ENCODE measurements at regions not wholly inside any gene's neighbourhood (a gene's known extent, or its start where the extent isn't known, plus 50 kb on each side); places are given as distances from the start of the nearest gene placed in this dataset.

DNA sequence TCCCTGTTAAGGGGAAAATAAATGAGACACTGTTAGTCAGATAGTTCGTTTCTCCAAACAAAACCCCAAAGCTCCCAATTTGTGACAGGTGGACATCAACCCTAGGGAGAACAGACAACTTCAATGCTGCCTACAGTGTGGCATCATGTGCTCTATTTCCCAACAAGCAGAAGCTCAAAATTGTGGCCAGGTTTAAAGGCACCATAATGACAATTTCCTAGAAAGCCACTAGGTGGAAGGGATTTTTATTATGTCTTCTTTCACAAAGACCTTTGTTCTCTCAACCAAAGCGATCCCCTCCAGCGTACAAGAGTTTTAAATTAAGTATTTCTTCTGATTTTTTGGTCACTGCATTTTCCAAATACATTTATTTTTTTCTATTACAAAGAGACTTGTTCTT, 88.0 kb upstream of the MBIP start:
- DNase-seq: no peak

DNA sequence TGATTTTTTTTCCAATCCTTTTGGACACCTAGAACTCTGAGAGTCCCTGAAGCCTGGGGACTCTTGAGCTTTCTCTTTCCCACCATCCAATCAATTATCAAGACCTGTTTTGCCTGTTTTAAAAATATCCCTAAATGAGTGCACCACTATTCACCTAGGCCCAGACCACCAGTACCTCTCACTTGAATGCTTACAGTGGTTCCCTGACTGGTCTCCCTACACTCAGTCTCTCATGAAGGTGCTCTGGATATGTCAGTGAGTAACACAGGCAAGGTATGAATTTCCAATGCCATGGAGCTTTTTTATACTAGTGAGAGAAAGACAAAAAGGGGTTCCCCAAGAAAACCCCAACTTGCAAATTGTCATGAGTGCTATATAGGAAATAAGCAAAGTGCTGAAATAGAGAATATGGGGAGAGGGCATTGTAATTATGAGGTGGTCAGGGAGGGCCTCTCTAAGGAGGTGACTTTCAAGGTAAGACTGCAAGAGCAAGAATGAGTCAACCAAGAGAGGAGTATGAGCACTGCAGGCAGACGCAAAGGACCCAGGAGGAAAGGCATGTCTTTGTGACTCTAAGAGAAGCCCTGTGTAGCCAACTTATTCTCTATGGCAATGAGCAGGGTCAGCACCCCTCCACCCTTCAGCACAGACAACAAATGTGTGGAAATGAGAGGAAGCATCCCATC, 85.3 kb upstream of the MBIP start:
- no peak for DNase-seq

DNA sequence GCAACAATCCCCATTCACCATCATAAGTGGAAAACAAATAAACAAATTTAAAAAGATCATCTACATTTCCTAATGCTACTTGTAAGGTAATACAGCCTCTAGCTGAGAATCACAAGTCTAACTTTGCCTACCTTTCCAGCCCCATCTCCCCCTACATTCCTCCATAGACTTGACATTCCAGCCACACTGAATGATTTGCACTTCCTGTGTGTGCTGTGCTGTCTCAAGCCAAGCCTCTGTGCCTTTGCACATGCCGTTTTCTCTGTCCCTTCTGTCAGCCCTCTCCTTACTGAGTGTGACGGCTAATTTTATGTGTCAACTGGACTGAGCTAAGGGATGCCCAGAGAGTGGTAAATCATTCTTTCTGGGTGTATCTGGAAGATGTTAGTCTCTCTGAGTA, 82.4 kb upstream of the MBIP start:
- no peak for DNase-seq

DNA sequence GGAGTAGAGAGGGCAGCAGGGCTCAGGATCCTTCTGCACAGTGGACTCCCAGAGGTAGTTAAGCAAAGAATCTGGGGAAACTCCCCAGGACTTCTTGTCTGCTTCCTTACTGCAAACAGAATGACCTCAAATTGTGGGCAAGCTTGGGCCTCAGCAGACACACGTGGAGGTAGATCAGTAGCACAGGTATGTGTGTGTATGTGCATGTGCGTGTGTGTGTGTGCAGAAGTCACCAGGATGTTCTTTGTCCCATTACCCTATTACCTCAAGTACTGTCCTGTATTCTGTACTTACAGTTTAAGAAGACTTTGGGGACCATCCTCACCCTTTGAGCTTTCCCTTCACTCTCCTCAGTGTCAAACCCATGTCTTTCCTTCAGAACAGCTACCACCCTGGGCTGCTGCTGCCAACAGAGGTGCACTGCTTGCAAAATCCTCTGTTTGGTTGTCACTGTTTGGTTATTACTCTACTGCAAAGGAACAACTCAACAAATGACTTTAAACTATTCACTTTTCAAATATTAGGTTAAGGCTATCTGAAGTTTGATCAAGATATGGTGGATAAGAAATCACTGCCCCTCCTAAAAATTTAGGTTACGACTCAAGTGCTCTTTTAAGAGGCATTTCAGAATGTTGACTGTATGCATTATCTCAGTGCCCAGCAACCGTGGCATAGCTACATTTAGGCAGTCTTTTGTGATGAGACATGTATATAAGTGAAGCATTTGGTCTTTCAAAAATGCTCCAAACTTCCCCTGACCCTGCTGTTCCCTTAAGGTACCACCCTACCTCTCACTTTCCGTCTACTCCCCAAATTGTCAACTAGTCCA, 78.2 kb upstream of the MBIP start:
- DNase-seq: no peak

DNA sequence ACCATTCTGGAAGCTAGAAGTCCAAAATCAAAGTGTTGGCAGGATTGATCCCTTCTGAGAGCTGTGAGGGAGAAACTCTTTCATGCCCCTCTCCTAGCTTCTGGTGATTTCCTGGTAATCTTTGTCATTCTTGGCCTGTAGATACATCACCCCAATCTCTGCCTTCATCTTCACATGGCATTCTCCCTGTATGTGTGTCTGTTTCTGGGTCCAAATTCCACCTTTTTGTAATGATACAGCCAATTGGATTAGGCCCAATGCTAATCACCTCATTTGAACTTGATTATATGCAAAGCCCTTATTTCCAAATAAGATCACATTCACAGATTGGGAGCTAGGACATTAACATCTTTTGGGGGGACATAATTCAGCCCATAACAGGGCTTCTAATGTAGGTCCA, 76.9 kb upstream of the MBIP start:
- no peak for DNase-seq

DNA sequence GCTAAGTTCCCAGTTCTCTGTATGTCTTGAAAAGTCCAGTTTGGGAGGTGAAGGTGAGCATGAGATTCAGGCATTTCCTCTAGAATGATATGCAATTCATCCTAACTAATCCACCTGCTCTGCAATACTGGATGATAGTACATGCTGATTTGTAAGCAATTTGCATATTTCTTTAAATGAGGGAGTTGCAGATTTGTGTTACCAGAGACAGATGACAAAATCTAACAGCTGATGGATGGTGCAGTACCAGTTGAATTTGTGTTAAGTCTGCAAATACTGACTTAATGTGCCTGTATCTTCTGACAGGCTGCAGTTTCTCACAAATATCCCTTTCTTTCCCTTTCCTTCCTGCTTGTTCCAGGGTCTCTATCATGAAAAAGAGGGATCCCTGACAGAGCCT, 76.4 kb upstream of the MBIP start:
- DNase-seq: no peak

DNA sequence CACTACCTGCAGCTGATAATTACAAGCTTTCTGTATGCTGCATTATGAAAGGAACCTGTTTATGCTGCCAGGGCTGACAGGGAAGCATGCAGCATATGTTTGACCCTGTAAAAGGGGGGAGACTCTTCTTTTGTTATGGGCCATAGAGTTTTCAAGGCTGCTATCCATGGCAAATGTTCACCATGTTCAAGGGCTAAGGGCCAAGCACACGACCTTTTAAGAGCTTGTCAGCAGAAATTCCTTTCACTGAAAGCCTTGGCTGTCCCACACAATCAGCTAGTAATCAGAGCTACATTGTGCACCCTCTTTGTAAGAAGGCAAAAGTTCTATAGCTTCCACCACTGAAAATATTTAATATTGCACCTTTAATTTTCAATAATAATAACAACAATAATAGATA, 74.2 kb upstream of the MBIP start:
- DNase-seq: no peak

DNA sequence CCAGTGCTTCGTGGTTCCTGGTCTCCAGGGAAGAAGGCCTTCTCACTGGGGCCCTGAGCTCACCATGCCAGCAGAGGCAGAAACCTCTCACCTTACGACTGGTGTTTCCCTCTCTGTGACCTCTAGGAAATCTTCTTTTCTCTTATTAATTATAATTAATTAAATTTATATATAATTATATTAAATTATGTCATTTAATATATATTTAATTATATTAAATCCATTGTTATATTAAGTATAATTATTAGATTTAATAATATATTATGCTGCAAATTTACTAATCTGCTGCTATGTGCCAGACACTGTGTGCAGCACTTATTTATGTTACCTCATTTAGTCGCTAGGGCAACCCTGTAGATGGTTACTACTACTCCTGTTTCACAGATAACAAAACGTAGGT, 70.3 kb upstream of the MBIP start:
- DNase-seq: no peak

DNA sequence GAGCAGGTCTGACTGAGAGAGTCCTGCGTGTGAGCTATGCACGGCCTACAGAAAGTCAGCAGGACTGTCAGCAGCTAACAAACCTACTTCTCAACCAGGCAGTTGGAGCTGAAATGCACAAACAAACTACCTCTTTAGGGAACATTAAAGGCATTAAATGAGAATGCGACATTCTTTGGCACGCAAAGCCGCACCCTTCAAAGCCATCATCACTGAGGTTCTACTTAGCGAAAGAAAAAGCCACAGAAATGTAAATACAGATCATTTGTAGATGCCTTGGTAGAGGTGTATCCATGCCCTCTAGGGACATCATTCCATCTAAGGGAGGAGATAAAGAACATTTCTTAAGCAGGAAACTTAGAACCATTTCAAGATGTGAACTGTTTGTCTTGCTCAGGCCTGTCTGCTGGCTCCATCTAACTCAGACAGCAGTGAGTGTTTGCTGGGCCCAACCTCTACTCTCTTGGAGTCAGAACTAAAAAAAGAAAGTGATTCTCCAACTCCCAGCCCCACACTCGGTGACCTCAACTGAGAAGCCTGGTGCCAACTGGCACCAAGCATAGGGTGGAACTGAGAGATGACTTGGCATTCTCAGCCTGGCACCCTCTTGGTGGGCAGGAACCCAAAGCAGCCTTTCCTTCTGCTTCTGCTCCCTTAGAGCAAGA, 63.5 kb upstream of the MBIP start:
- no peak for DNase-seq

DNA sequence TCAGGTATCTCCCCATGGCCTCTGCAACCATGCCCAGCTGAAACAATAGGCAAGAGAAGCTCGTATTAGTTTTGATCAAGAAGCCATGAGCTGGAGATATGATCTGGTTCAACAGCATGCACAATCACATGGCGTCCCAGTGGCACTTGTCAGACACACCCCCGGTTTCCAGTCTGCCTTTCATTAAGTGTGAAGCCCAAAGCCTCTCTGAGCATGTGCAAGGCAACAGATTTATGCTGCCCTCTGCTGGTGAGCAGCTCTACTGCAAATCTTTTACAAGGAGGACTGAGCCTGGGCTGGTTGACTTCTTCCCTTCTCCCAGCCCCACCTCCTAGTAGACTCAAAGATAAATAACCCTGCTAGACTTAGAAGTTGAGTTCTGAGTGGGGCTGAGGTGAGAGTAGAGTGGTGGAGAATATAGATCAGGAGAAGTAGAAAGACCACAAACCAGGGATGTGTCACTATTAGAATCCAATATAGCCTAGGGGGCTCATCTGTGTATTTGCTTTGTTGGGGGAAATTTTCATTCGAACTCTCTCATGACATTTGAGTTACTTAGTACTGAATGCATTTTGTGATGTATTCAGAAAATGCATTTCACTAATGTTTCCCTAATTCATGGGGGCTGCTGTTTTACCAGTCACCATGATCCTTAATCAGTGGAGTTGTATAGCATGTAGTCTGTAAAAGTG, 53.7 kb upstream of the MBIP start:
- peak; percentile 52 to 66 for DNase-seq
